Fibroblast of skin of abdomen (primary cell): ENCODE measurements at regions not wholly inside any gene's neighbourhood (a gene's known extent, or its start where the extent isn't known, plus 50 kb on each side); places are given as distances from the start of the nearest gene placed in this dataset.

ENCODE experiments used
- DNase-seq: peaks from one replicate; pipeline ENCODE4 v3.0.0-alpha.2; 2013

GRCh38 chr9:86557063-86557766 lies 203.0 kb upstream of the TUT7 start:
- DNase-seq = peak; percentile 90

GRCh38 chr9:86555661-86556060 lies 201.5 kb upstream of the TUT7 start:
- DNase-seq = no peak

- peak; percentile 77 for DNase-seq
Observed at GRCh38 chr9:86550401-86550800, 196.2 kb upstream of the TUT7 start.

GRCh38 chr9:86549920-86550319 lies 195.7 kb upstream of the TUT7 start:
- DNase-seq = peak; percentile 87

GRCh38 chr9:86549401-86549811 lies 195.2 kb upstream of the TUT7 start:
- DNase-seq = peak; percentile 97

GRCh38 chr9:86548220-86548619 lies 194.0 kb upstream of the TUT7 start:
- DNase-seq = no peak

- DNase-seq = no peak
Observed at GRCh38 chr9:86547571-86547970, 193.4 kb upstream of the TUT7 start.

- DNase-seq = no peak
Observed at GRCh38 chr9:86546712-86547111, 192.5 kb upstream of the TUT7 start.

- peak; percentile 86 for DNase-seq
Observed at GRCh38 chr9:86545090-86545489, 190.9 kb upstream of the TUT7 start.

- DNase-seq = no peak
Observed at GRCh38 chr9:86541014-86541570, 186.9 kb upstream of the TUT7 start.

GRCh38 chr9:86535406-86535915 lies 181.3 kb upstream of the TUT7 start:
- DNase-seq = no peak

- DNase-seq = peak; percentile 91
Observed at GRCh38 chr9:86534572-86535258, 180.5 kb upstream of the TUT7 start.

- peak; percentile 65 for DNase-seq
Observed at GRCh38 chr9:86531971-86532640, 177.9 kb upstream of the TUT7 start.

- DNase-seq = peak; percentile 94
Observed at GRCh38 chr9:86531273-86531970, 177.2 kb upstream of the TUT7 start.

GRCh38 chr9:86529496-86530275 lies 175.5 kb upstream of the TUT7 start:
- DNase-seq = no peak

GRCh38 chr9:86526021-86526420 lies 171.8 kb upstream of the TUT7 start:
- DNase-seq = no peak

- DNase-seq = no peak
Observed at GRCh38 chr9:86525182-86525581, 171.0 kb upstream of the TUT7 start.

- no peak for DNase-seq
Observed at GRCh38 chr9:86521977-86522376, 167.8 kb upstream of the TUT7 start.

- no peak for DNase-seq
Observed at GRCh38 chr9:86521322-86521721, 167.1 kb upstream of the TUT7 start.

- DNase-seq = no peak
Observed at GRCh38 chr9:86519066-86519615, 164.9 kb upstream of the TUT7 start.

- DNase-seq = no peak
Observed at GRCh38 chr9:86517475-86517874, 163.3 kb upstream of the TUT7 start.
